ENCODE measurements at regions not wholly inside any gene's neighbourhood (a gene's known extent, or its start where the extent isn't known, plus 50 kb on each side); places are given as distances from the start of the nearest gene placed in this dataset.
A peak's percentile ranks its signal among the peaks of the same experiment; 100 is the strongest.

DNA sequence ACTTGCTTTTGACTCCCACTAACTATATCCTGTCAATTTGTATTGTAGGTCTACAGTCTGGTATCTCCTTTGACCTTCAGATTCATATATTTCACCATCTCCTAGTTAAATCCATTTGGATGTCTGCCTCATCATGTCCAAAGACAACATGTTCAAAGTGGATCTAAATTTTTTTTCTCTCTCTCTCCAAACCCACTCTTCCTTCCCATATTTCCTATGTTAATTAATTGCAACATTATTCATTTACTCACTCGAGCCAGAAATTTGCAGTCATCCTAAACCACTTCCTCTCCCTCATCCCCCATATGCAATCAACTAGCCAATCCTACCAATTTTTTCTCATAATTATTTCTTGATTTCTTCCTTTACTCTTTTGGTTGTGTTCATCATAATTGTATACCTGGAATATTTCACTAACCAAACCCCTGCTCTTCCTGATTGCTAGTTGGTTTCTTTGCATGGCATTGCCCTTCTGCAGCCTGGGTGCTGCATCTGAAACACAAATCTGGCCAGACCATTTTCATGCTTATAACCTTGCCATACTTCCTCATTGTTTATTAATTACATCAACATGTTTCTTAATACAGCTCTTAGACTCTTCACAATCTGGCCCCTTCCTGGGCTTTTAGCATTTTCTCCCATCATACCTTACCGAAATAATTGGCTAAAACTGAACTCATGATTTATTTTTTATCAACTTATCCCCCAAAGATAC, 442.2 kb downstream of the ADAMTS20 start:
- no peak for DNase-seq (ENCODE audit: low read depth)
- no peak overlapping the region for H3K4me3 ChIP-seq (ENCODE audit: low read depth, low read length)
- TF ChIP-seq, protein P1, sequence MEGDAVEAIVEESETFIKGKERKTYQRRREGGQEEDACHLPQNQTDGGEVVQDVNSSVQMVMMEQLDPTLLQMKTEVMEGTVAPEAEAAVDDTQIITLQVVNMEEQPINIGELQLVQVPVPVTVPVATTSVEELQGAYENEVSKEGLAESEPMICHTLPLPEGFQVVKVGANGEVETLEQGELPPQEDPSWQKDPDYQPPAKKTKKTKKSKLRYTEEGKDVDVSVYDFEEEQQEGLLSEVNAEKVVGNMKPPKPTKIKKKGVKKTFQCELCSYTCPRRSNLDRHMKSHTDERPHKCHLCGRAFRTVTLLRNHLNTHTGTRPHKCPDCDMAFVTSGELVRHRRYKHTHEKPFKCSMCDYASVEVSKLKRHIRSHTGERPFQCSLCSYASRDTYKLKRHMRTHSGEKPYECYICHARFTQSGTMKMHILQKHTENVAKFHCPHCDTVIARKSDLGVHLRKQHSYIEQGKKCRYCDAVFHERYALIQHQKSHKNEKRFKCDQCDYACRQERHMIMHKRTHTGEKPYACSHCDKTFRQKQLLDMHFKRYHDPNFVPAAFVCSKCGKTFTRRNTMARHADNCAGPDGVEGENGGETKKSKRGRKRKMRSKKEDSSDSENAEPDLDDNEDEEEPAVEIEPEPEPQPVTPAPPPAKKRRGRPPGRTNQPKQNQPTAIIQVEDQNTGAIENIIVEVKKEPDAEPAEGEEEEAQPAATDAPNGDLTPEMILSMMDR (IDR thresholded peaks at IDR 0.05; ENCODE audit: insufficient read depth, low read depth, low read length): no peak

GRCh38 chr12:43108656-43109055, 443.3 kb downstream of the ADAMTS20 start:
- no peak for DNase-seq (ENCODE audit: low read depth)
- TF ChIP-seq, protein P1 (IDR thresholded peaks at IDR 0.05; ENCODE audit: insufficient read depth, low read depth, low read length): no peak
- H3K4me3 ChIP-seq (ENCODE audit: low read depth, low read length): no peak overlapping the region

GRCh38 chr12:43107026-43107775, 444.8 kb downstream of the ADAMTS20 start:
- DNase-seq (ENCODE audit: low read depth): no peak
- no peak overlapping the region for H3K4me3 ChIP-seq (ENCODE audit: low read depth, low read length)
- TF ChIP-seq, protein P1 (IDR thresholded peaks at IDR 0.05; ENCODE audit: insufficient read depth, low read depth, low read length): no peak

GRCh38 chr12:43106355-43106754, 445.6 kb downstream of the ADAMTS20 start:
- H3K4me3 ChIP-seq (ENCODE audit: low read depth, low read length): no peak overlapping the region
- TF ChIP-seq, protein P1 (IDR thresholded peaks at IDR 0.05; ENCODE audit: insufficient read depth, low read depth, low read length): no peak
- no peak for DNase-seq (ENCODE audit: low read depth)

- no peak overlapping the region for H3K4me3 ChIP-seq (ENCODE audit: low read depth, low read length)
- TF ChIP-seq, protein P1 (IDR thresholded peaks at IDR 0.05; ENCODE audit: insufficient read depth, low read depth, low read length): no peak
- DNase-seq (ENCODE audit: low read depth): no peak
Observed at GRCh38 chr12:43105426-43105981, 446.5 kb downstream of the ADAMTS20 start.

DNA sequence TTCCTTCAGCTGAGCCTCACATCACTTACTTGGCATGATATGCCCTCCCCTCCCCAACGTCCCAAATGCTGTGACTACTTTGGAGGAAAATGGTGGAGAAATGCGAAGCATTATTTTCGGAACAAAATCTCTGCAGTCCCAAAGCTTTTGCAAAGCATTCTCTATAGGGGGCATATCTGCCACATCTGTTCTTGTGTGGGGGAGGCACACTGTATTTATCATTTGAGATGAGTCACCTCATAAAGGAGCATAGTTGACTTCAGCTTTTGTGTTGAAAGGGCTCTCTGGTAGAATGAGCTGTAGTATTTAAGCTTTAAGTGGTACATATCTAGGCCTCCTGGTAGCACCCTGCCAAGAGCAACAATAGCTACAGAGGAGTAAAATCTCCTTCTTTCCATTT, 447.5 kb downstream of the ADAMTS20 start:
- DNase-seq (ENCODE audit: low read depth): peak; percentile 10
- no peak overlapping the region for H3K4me3 ChIP-seq (ENCODE audit: low read depth, low read length)
- TF ChIP-seq, protein P1 (IDR thresholded peaks at IDR 0.05; ENCODE audit: insufficient read depth, low read depth, low read length): no peak

Measured in fibroblast of villous mesenchyme (primary cell).